Heart right ventricle (tissue), 16 donors: ENCODE measurements at regions not wholly inside any gene's neighbourhood (a gene's known extent, or its start where the extent isn't known, plus 50 kb on each side); places are given as distances from the start of the nearest gene placed in this dataset.

Experiments
- ATAC-seq, 8 donors: fragments of 200-7000 bp; cut with Tn5 transposase; one replicate each; pipeline ENCODE4 v1.9.1; 2020; ENCODE audit warnings: mild to moderate bottlenecking in 8 of 8, moderate library complexity in 8 of 8, moderate number of reproducible peaks in 1 of 8
- DNase-seq, 2 donors: peaks; one replicate each; pipeline ENCODE4 v3.0.0-alpha.2; 2020
- H3K27ac ChIP-seq, 10 donors: fragments of 200-600 bp; sonication (generic) in 2 of 10; one replicate each; pipeline versions ENCODE4 v1.5.0 to v1.8.0; 2020 to 2022; ENCODE audit warnings: mild to moderate bottlenecking in 3 of 10
- H3K27me3 ChIP-seq, 7 donors: fragments of 200-600 bp; one replicate each; pipeline ENCODE4 v1.8.0; 2021 to 2022; ENCODE audit warnings: mild to moderate bottlenecking in 2 of 7
- H3K36me3 ChIP-seq, 9 donors: fragments of 200-600 bp; sonication (generic) in 1 of 9; one replicate each; pipeline versions ENCODE4 v1.5.0 to v1.8.0; 2020 to 2022; ENCODE audit warnings: mild to moderate bottlenecking in 2 of 9
- H3K4me1 ChIP-seq, 9 donors: fragments of 200-600 bp; sonication (generic) in 1 of 9; one replicate each; pipeline versions ENCODE4 v1.5.0 to v1.8.0; 2020 to 2022; ENCODE audit warnings: mild to moderate bottlenecking in 4 of 9
- H3K4me3 ChIP-seq, 10 donors: fragments of 200-600 bp; sonication (generic) in 2 of 10; one replicate each; pipeline versions ENCODE4 v1.5.0 to v1.8.0; 2020 to 2022; ENCODE audit warnings: mild to moderate bottlenecking in 7 of 10, moderate library complexity in 2 of 10
- H3K9me3 ChIP-seq, 11 donors: fragments of 200-600 bp in 10 of 11; sonication (generic) in 2 of 11; one replicate each; pipeline versions ENCODE4 v1.5.0 to v1.8.0; 2013 to 2022; ENCODE audit warnings: mild to moderate bottlenecking in 2 of 11, control low read depth in 1 of 11, moderate library complexity in 1 of 11
- CTCF ChIP-seq, 9 donors: fragments of 200-600 bp; sonication (generic) in 2 of 9; IDR thresholded peaks; one replicate each; pipeline versions ENCODE4 v1.5.0 to v1.8.0; 2021 to 2022; ENCODE audit warnings: antibody characterized with exemption in 9 of 9, mild to moderate bottlenecking in 5 of 9, moderate library complexity in 1 of 9
- WGBS, 2 donors: extraction: QIAGEN DNeasy Blood & Tissue Kit; methylation state at CpG; one replicate each; pipeline ENCODE4 v1.1.7; 2013; ENCODE audit warnings: inconsistent platforms in 1 of 2; 5-methylcytosine and 5-hydroxymethylcytosine counted together
- intact Hi-C, 10 donors: fragments of 100-400 bp; cut with DNase I; formaldehyde crosslinking; loops; one replicate each; pipeline versions ENCODE4 v1.11.1 to v1.14.2; 2022
- donor health status: Arrhythmogenic right ventricular cardiomyopathy.
- donor health status: ischemic (EF 13 %, LVEDD 7.1; RV severe dilation, severe dysfunction).
- donor health status: healthy with polysubstance abuse.
- donor health status: DM: no; HTN: yes; CAD: no.
- donor health status: DM: no; HTN: no; CAD: no.
- donor health status: ischemic (EF 25% LVEDD 6.9; RV normal size, moderate dysfunction).
- donor health status: ischemic (EF 25% LVEDD 5.7; RV mildly dilated, moderate dysfunction).
- donor health status: healthy.
- donor health status: DM: yes; HTN: yes; CAD: no.
- donor health status: Ischemic cardiomyopathy.
- donor health status: ischemic (EF 35%, LVEDD 5.7; RV mildly dilated, moderate dysfunction).
- donor health status: nonischemic (EF 11% LVEDD 7.7; RV severe dilation, severe dysfunction).
- donor health status: DM: yes; HTN: yes; CAD: no.
- donor health status: PGD.
- donor health status: ischemic (EF 29% LVEDD 5.4; RV normal size, mild dysfunction).
- donor health status: nonischemic (EF 23%, LVEDD 6.1; RV moderate dilation, normal function).

DNA sequence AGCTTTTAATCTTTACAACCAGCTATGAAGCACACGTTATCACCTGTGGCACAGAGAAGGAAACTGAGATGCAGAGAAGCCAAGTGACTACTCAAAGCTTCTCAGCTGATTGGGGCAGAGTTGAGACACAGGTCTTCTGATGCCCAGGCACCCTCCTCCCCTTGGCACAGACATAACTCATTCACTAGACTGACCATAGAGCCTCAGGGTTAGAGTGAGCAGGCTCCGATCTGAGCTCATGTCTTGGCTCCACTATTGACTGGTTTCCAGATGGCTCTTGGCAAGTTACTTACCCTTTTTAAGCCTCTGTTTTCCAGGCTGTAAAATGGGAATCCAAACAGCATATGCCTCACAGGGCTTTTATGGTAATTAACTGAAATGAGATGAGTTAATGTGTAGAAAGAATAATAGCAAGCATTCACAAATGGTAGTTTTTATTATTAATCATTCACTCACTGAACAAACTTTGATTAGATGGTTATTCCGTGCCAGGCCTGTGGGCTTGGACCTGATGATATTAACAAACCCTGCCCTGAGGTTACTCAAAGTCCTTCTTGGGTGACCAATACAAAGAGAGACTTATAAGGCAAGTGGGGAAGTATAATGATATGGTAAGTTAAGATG, 184.3 kb downstream of the ANXA2 start:
- peaks cover 0 to 4% (median 0%) of the 10 kb centered on the region in 9 donors for H3K4me1 ChIP-seq
- 71 to 84% methylated on average over 3 of the region's 3 CpGs for WGBS, 2 donors
- intact Hi-C loops, result no loop called here

GRCh38 chr15:60214201-60214600, 183.6 kb downstream of the ANXA2 start:
- ATAC-seq (no peak), DNase-seq (no peak)
- no peak for TF ChIP-seq CTCF (IDR thresholded peaks at IDR 0.05)
- WGBS, 2 donors, result 94 to 95% methylated on average over 4 of the region's 4 CpGs
- Histone ChIP-seq H3K4me3 (no peak overlapping the region), H3K9me3 (no peaks in the 10 kb centered on the region), H3K27ac (no peak overlapping the region), H3K27me3 (peaks cover 0 to 20% (median 4%) of the 10 kb centered on the region in 7 donors), H3K4me1 (no peaks in the 10 kb centered on the region), H3K36me3 (no peaks in the 10 kb centered on the region)
- intact Hi-C loops, result no loop called here

More for the DNA sequence above, 184.3 kb downstream of the ANXA2 start:
- peaks cover 0 to 20% (median 4%) of the 10 kb centered on the region in 7 donors for H3K27me3 ChIP-seq
- no peak for TF ChIP-seq CTCF (IDR thresholded peaks at IDR 0.05)
- no peaks in the 10 kb centered on the region for H3K9me3 ChIP-seq
- H3K27ac ChIP-seq, result no peak overlapping the region
- DNase-seq, result no peak
- H3K36me3 ChIP-seq, result no peaks in the 10 kb centered on the region
- no peak overlapping the region for H3K4me3 ChIP-seq
- no peak for ATAC-seq

GRCh38 chr15:60215225-60215963, 182.4 kb downstream of the ANXA2 start:
- H3K27me3 ChIP-seq, result peaks cover 0 to 20% (median 4%) of the 10 kb centered on the region in 7 donors
- no peak for TF ChIP-seq CTCF (IDR thresholded peaks at IDR 0.05)

GRCh38 chr15:60217161-60217560, 180.6 kb downstream of the ANXA2 start:
- intact Hi-C loops, result no loop called here
- 65 to 69% methylated on average over 1 of the region's 1 CpG for WGBS, 2 donors
- ATAC-seq, result no peak
- TF ChIP-seq CTCF (IDR thresholded peaks at IDR 0.05), result no peak
- H3K9me3 ChIP-seq, result no peaks in the 10 kb centered on the region
- no peak overlapping the region for H3K27ac ChIP-seq
- no peaks in the 10 kb centered on the region for H3K36me3 ChIP-seq
- H3K4me1 ChIP-seq, result no peaks in the 10 kb centered on the region
- peaks cover 0 to 16% (median 4%) of the 10 kb centered on the region in 7 donors for H3K27me3 ChIP-seq
- DNase-seq, result no peak
- H3K4me3 ChIP-seq, result no peak overlapping the region

More at GRCh38 chr15:60215225-60215963, 182.4 kb downstream of the ANXA2 start:
- WGBS, 2 donors, result 68 to 80% methylated on average over 9 to 10 of the region's 10 CpGs
- ATAC-seq (no peak), DNase-seq (no peak)
- Histone ChIP-seq H3K9me3 (no peaks in the 10 kb centered on the region), H3K27ac (no peak overlapping the region), H3K36me3 (no peaks in the 10 kb centered on the region), H3K4me3 (no peak overlapping the region), H3K4me1 (no peaks in the 10 kb centered on the region)
- intact Hi-C loops, result no loop called here
